Bone marrow (tissue), 2 donors: ENCODE measurements at regions not wholly inside any gene's neighbourhood (a gene's known extent, or its start where the extent isn't known, plus 50 kb on each side); places are given as distances from the start of the nearest gene placed in this dataset.

Experiments used
- DNase-seq, 2 donors: peaks; one replicate each; lab custom pipeline; 2025; lab: John Stamatoyannopoulos, UW

DNA sequence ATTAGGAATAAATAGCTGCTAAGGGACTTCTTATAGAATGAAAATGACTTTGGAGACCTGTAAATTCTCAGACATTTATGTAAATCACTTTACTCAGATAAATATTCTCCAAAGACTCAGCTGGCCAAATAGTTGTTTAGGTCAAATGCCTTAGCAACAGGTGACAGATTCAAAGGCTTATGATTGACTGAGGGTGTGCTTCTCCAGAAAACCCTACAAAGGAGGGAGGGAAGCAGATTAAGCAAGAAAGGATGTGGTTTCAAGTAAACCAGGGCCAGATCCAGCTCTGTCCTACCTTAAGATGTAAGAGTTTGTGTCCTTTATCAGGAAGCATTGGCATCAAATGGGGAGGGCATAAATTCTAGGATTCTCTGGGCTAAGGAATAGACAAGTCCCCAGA, 433.0 kb downstream of the TLE1 start:
- DNase-seq = no peak

DNA sequence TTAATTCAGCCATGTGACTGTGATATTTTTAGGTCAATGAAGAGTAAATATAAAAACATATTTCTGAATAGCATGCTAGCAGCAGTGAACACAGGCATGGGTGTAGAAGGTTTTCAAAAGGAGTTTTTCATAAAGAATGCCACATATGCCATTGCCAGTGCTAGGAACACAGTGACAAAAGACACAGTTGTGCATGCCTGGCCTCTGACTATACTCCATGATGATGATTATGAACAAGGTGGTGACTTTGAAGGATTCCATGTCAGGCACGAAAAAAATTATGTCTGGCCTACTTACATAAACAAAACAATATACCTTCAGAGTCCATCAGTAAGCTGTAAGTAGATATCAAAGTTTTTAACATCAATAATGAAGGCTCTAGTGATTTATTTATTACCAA, 438.7 kb downstream of the TLE1 start:
- no peak for DNase-seq

DNA sequence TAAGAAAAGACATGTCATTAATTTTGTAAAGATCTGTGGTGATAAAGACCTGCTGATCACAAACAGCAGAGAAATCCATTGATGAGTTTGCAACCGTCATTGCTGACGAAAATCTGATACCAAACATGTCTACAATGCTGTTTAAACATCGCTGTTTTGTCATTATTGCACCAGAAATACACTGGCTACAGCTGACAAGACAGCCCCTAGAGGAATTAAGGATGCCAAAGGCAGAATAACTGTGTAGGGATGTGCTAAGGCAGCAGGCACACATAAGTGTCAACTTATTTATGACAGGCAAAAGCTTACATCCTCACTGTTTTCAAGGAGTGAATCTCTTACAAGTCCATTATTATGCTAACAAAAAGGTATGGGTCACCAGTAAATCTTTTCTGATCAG, 439.3 kb downstream of the TLE1 start:
- DNase-seq = no peak

DNA sequence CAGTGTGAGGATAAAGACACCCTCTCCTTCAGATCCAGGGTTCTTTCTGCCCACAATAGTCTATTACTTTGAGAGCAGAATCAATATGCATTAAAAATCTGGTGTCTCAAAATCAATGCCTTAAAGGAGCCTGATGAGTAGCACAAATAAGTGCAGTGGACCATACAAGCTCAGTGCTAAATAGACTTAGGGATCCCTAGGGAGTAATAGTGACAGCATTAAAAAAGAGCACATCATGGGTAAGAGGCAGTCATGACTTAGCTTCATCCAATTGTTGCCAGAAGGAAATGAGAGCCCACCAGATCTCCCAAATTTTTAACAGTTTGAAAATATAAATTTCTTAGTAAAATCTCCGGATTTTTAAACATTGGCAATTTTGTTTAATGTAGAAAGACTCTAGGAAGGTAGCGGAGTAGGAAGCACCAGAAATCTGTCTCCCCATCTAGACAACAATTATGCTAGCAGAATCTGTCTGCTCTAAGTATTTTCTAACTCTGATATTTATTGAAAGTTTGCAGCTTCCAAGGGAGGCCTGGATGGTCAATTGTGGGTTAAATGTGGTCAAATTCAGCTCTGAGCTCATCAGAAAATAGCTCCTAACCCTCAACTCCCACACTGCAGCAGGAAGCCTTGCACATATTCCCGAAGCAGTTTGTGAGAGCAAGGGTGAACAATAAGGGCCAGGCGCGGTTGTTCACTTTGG, 443.9 kb downstream of the TLE1 start:
- no peak for DNase-seq

GRCh38 chr9:81244631-81245030, 444.7 kb downstream of the TLE1 start:
- no peak for DNase-seq

GRCh38 chr9:81242866-81243265, 446.5 kb downstream of the TLE1 start:
- DNase-seq = no peak

DNA sequence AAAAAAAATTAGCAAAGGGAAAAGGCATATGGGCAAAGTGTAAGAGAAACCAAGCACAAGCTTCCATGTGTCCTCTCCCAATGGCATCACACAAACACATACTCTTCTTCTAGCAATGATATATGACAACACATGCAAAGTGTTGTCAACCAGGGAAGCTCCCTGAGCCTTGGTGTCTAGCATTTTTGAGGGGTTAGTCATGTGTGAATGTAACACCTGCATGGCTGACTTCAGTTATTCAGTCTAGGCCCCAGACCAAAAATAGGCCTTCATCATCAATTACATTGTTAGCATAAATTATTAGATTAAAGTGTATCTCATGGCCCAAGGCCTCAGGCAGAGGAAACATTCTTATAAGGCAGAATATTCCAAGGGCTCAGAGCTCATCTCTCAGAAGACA, 450.0 kb downstream of the TLE1 start:
- DNase-seq = no peak

GRCh38 chr9:81237565-81238231, 451.6 kb downstream of the TLE1 start:
- DNase-seq = no peak

- no peak for DNase-seq
Observed at GRCh38 chr9:81234924-81235610, 454.3 kb downstream of the TLE1 start.

DNA sequence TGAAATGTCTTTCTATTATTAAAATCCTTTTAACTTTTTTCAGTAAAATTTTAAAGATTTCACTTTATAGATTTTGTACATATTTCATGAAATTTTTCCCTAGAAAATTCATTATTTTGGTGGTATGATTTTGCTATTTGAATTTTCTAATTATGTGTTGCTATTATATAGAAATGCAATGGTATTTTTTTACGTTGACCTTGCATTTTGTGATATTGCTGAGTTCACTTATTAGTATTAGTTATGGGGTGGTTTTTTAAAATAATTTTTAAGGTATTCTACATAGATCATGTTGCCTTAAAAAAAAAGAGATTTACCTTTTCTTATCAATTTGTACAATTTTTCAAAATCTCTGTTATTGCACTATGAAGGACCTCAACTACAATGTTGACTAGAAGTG, 458.3 kb downstream of the TLE1 start:
- DNase-seq = no peak

GRCh38 chr9:81227507-81228245, 461.7 kb downstream of the TLE1 start:
- no peak for DNase-seq

DNA sequence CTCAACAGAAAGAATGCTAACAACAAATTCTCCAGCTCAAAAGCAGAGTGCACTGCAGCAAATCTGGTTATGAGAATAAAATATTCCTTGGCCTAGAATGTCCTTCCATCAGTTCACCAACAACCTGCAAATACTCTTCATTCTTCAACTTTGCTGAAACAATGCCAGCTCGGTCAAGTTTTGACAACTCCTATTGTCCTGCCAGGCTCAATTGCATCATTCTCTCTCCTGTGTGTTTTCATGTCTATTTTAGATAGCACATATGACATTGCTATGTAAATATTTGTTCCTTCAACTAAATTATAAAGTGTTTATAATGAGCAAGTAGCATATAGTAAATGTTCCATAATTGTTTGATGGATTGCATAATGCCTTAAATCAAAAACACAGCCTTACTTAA, 463.8 kb downstream of the TLE1 start:
- DNase-seq = no peak

- no peak for DNase-seq
Observed at GRCh38 chr9:81224166-81225081, 464.9 kb downstream of the TLE1 start.

DNA sequence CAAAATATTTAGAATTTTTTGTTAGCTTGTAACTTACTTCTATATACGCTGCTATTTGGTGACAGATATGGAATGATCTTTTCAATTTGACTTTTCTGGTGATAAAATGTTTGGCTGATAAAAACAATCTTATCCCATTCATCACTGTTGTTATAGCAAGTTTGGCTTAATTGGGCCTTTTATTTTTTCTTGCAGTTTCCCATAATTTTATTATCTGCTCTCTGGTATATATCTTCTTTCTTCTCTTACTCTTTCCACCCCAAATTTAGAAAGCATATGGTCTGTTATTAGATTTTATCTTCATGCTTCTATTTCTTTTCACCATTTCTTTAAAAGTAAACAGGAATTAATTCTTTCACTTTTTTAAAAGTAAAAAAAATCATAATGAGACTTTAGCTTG, 474.4 kb downstream of the TLE1 start:
- no peak for DNase-seq

DNA sequence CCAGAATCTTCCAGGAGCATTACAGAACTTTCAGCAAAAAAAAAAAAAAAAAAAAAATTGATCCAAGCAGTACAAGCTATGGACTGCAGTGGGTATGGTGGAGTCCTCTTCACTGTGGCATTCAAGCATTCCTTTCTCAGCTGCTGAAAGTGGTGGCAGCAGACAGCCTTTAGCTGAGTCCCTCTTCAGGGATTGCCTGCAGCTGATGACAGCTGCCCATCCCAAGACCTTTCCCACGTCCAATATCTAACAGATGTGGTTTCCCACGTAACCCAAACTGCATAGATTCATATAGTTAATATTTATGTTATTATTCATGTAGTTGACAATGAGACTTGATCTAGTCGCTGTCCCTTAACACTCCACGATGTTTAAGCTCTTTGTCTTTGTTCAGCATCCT, 475.9 kb downstream of the TLE1 start:
- DNase-seq = no peak

DNA sequence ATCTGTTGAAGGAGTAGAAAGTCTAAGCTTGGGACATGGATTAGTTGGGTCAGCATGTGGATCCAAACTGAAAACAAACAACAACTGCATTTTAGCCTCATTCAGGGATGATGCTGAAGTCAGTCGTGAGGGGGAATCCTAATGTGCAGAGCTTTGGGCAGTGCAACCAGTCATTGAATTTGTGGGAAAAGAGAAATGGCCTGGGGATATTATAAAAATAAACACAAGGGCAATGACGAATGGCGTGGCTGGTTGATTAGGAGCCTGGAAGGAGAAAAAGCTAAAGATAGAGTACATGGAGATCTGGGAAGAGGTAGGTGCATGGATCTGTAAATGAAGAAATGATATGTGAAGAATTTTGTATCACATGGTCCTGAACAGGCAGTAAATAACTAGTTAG, 477.6 kb downstream of the TLE1 start:
- DNase-seq = no peak

GRCh38 chr9:81207651-81208050, 481.7 kb downstream of the TLE1 start:
- DNase-seq = no peak

GRCh38 chr9:81202292-81202691, 487.1 kb downstream of the TLE1 start:
- DNase-seq = no peak

GRCh38 chr9:81195206-81195605, 494.1 kb downstream of the TLE1 start:
- DNase-seq = no peak

DNA sequence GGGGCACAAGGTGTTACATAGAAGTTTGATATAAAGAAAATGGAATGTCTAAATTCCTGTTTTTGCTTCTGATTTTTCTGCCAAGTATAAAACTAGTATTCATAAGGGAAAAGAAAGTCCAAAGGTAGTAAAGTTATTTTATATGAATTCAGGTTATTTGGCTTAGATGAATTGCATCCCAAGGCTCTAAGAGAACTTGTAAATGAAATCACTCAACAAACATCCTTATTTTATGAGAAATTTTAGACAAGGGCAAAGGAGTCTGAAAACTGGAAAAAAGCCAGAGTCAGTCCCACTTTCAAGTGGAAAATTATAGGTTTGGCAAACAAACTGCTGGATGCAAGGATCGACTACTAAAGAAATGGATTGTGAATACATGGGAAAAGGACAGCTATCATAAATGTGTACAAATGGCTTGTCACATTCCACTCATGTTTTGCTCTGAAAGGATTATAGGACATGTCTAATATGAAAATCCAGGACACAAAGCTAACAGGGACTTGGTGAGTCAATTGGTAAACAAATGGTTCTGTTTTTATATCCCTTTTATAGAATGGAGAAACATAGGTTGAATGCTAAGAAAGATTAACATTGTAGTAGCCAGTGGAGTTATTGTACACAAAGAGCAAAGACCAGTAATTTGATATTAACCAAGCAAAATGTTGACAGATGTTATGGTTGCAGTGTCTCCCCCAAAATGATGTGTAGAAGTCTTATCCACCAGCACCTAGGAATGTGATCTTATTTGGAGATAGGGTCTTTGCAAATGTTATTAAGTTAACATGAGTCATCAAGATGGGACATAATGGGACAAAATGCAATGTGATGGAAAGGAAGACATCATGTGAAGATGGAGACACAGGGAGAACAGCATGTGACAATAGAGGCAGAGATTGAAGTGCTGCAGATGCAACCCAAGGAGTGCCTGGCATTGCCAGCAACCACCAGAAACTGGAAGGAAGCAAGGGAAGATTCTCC, 495.7 kb downstream of the TLE1 start:
- no peak for DNase-seq
